Chondrocyte (in vitro differentiated cells): ENCODE measurements at regions not wholly inside any gene's neighbourhood (a gene's known extent, or its start where the extent isn't known, plus 50 kb on each side); places are given as distances from the start of the nearest gene placed in this dataset.

Source experiments
- DNase-seq: peaks from one replicate; pipeline ENCODE4 v3.0.0; 2021; ENCODE audit warnings: mixed read lengths, low spot score
- H3K27ac Mint-ChIP-seq: one replicate; pipeline ENCODE4 v1.8.0; 2021; ENCODE audit warnings: mild to moderate bottlenecking, moderate library complexity, mixed read lengths; ENCODE audit not compliant: unreplicated experiment
- H3K27me3 Mint-ChIP-seq: 2 replicates; pipeline ENCODE4 v1.8.0; 2021; ENCODE audit warnings: low read depth, mixed read lengths
- H3K36me3 Mint-ChIP-seq: 2 replicates; pipeline ENCODE4 v1.8.0; 2021; ENCODE audit warnings: low read depth, mixed read lengths
- H3K4me1 Mint-ChIP-seq: 2 replicates; pipeline ENCODE4 v1.8.0; 2021; ENCODE audit warnings: low read depth, mild to moderate bottlenecking, mixed read lengths
- H3K4me3 Mint-ChIP-seq: one replicate; pipeline ENCODE4 v1.8.0; 2021; ENCODE audit warnings: mild to moderate bottlenecking, moderate library complexity, mixed read lengths; ENCODE audit not compliant: unreplicated experiment
- H3K9me3 Mint-ChIP-seq: 2 replicates; pipeline ENCODE4 v1.8.0; 2021; ENCODE audit warnings: low read depth, mixed read lengths
- TF ChIP-seq, protein P1 (sequence below): fragments of 200-600 bp; sonication (generic); IDR thresholded peaks from 2 replicates; pipeline ENCODE4 v1.5.0; 2021; ENCODE audit warnings: antibody characterized with exemption, mild to moderate bottlenecking, moderate library complexity

- TF ChIP-seq, protein P1, sequence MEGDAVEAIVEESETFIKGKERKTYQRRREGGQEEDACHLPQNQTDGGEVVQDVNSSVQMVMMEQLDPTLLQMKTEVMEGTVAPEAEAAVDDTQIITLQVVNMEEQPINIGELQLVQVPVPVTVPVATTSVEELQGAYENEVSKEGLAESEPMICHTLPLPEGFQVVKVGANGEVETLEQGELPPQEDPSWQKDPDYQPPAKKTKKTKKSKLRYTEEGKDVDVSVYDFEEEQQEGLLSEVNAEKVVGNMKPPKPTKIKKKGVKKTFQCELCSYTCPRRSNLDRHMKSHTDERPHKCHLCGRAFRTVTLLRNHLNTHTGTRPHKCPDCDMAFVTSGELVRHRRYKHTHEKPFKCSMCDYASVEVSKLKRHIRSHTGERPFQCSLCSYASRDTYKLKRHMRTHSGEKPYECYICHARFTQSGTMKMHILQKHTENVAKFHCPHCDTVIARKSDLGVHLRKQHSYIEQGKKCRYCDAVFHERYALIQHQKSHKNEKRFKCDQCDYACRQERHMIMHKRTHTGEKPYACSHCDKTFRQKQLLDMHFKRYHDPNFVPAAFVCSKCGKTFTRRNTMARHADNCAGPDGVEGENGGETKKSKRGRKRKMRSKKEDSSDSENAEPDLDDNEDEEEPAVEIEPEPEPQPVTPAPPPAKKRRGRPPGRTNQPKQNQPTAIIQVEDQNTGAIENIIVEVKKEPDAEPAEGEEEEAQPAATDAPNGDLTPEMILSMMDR, result no peak
- H3K9me3 Mint-ChIP-seq, result peaks cover 2% of the 10 kb centered on the region
- DNase-seq, result no peak
- no peaks in the 10 kb centered on the region for H3K36me3 Mint-ChIP-seq
- no peak overlapping the region for H3K4me3 Mint-ChIP-seq
- H3K27me3 Mint-ChIP-seq, result peaks cover 8% of the 10 kb centered on the region
- no peak overlapping the region for H3K27ac Mint-ChIP-seq
- H3K4me1 Mint-ChIP-seq, result peaks cover 15% of the 10 kb centered on the region
Observed at GRCh38 chr20:4542270-4542669, 144.0 kb upstream of the PRNP start.

GRCh38 chr20:4534315-4534714, 151.9 kb upstream of the PRNP start:
- no peak for DNase-seq
- no peaks in the 10 kb centered on the region for H3K4me1 Mint-ChIP-seq
- no peaks in the 10 kb centered on the region for H3K36me3 Mint-ChIP-seq
- H3K27me3 Mint-ChIP-seq, result peaks cover 28% of the 10 kb centered on the region
- no peak overlapping the region for H3K4me3 Mint-ChIP-seq
- H3K9me3 Mint-ChIP-seq, result peaks cover 12% of the 10 kb centered on the region
- TF ChIP-seq, protein P1, result no peak
- no peak overlapping the region for H3K27ac Mint-ChIP-seq

DNA sequence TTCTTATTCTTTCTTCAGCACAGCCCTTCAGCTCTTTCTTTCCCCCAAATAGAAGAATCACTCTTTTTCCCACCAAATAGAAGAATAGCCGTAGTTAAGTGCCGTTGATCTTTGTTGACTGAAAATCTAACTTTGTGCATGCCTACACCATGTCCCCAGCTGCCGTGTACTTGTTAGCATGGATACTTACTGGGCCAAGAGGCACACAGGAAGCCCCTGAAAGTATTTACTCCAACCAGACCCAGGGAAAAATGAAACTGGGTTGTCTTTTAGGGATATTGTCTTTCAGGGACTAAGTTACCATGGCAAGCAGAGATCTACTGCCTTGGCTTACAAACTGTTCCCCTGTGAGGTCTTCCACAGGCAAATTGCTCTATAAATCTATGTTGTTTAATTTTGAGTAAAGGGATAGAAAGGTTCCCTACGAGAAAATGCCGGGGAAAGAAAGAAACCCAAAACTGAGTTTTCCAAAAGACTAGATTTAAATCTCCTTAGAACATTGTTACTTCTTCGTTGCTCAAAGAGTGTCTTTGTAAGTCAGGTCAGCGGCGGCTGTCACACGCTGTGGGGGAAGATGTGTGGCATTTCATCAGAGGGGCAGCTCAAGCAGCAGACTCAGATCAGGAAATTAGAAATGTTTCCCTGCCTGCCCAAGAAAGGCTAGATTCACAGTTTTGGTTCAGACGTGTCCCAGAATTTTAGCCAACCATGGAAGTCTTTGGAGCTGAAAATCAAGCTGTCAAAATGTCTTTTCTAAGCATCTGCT, 152.7 kb upstream of the PRNP start:
- H3K27me3 Mint-ChIP-seq, result peaks cover 30% of the 10 kb centered on the region
- H3K4me3 Mint-ChIP-seq, result no peak overlapping the region
- no peaks in the 10 kb centered on the region for H3K36me3 Mint-ChIP-seq
- H3K4me1 Mint-ChIP-seq, result no peaks in the 10 kb centered on the region
- H3K27ac Mint-ChIP-seq, result no peak overlapping the region
- H3K9me3 Mint-ChIP-seq, result peaks cover 20% of the 10 kb centered on the region
- TF ChIP-seq, protein P1, result no peak
- DNase-seq, result no peak

GRCh38 chr20:4532772-4533171, 153.5 kb upstream of the PRNP start:
- Mint-ChIP-seq H3K27ac (no peak overlapping the region), H3K4me3 (no peak overlapping the region), H3K4me1 (no peaks in the 10 kb centered on the region), H3K9me3 (peaks cover 27% of the 10 kb centered on the region), H3K27me3 (peaks cover 33% of the 10 kb centered on the region), H3K36me3 (peaks cover 2% of the 10 kb centered on the region)
- TF ChIP-seq, protein P1, result no peak
- no peak for DNase-seq

DNA sequence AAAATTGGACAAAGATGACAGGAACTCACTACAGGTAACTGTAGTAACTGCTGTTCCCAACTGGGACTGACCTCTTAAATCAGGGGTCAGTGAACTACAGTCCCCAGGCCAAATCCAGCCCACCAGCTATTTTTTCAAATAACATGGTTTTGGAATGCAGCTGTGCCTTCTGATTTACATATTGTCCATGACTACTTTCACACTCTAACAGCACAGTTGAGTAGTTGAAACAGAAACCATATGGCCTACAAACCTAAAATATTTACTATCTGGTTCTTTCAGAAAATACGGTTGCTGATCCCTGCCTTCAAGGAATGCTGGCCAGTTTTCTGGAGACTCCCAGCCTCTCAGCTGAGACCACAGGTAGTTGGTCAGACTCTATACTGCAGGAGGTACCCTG, 161.5 kb upstream of the PRNP start:
- Mint-ChIP-seq H3K36me3 (peaks cover 4% of the 10 kb centered on the region), H3K9me3 (peaks cover 21% of the 10 kb centered on the region), H3K27me3 (peaks cover 9% of the 10 kb centered on the region), H3K4me3 (no peak overlapping the region), H3K27ac (no peak overlapping the region), H3K4me1 (no peaks in the 10 kb centered on the region)
- TF ChIP-seq, protein P1, result no peak
- DNase-seq, result no peak
